ENCODE measurements at regions not wholly inside any gene's neighbourhood (a gene's known extent, or its start where the extent isn't known, plus 50 kb on each side); places are given as distances from the start of the nearest gene placed in this dataset.

DNA sequence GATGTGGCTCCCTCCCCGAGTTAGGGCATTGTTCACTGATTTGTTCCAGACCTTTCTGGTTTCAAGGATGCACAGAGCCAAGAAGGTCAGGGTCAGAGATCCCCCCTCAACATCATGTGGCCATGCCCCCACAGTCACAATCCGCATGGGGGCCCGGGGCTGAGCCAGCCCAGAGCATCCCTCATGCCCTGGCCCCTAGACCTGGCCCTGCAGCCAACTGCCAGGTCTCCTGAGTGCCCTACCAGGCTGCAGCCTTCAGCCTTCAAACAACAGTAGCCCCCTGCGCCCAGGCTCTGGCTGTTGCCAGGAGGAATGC, 142.4 kb downstream of the CRYBB2 start:
- no peak overlapping the region for H3K18ac ChIP-seq (ENCODE audit: low read length)
- H3K56ac ChIP-seq (ENCODE audit: low read length): no peak overlapping the region
- H3K9ac ChIP-seq (ENCODE audit: low read length): no peak overlapping the region
- no peak overlapping the region for H3K4ac ChIP-seq (ENCODE audit: low read depth, low read length)
- no peaks in the 10 kb centered on the region for H3K79me2 ChIP-seq (ENCODE audit: control insufficient read depth, insufficient read depth, low read length)
- no peaks in the 10 kb centered on the region for H3K79me1 ChIP-seq (ENCODE audit: low read length)
- H2BK5ac ChIP-seq (ENCODE audit: low read length): no peak overlapping the region
- H3K23ac ChIP-seq (ENCODE audit: low read length): no peak overlapping the region
- H2AK5ac ChIP-seq (ENCODE audit: low read length): no peak overlapping the region
- H4K5ac ChIP-seq (ENCODE audit: low read length): no peak overlapping the region
- no peak overlapping the region for H2BK15ac ChIP-seq (replicated peaks; ENCODE audit: low read depth)
- no CpG with 5 or more reads among the region's 4 CpGs for WGBS (ENCODE audit: extremely low coverage, insufficient coverage, low lambda C conversion rate)
- no peaks in the 10 kb centered on the region for H3K4me1 ChIP-seq (ENCODE audit: control insufficient read depth, low read depth, low read length)
- H3K36me3 ChIP-seq (ENCODE audit: control insufficient read depth, insufficient read depth, low read length): no peaks in the 10 kb centered on the region
- H3K4me2 ChIP-seq (ENCODE audit: low read length): no peak overlapping the region
- no peak overlapping the region for H3K27ac ChIP-seq (ENCODE audit: low read depth, low read length)
- no peaks in the 10 kb centered on the region for H3K27me3 ChIP-seq (ENCODE audit: insufficient read depth, low read length, poor library complexity)
- no peak overlapping the region for H2BK120ac ChIP-seq (ENCODE audit: low read depth, low read length)
- H4K8ac ChIP-seq (ENCODE audit: low read depth, low read length): no peak overlapping the region
- DNase-seq: no peak
- H3K4me3 ChIP-seq (ENCODE audit: low read length): no peak overlapping the region

DNA sequence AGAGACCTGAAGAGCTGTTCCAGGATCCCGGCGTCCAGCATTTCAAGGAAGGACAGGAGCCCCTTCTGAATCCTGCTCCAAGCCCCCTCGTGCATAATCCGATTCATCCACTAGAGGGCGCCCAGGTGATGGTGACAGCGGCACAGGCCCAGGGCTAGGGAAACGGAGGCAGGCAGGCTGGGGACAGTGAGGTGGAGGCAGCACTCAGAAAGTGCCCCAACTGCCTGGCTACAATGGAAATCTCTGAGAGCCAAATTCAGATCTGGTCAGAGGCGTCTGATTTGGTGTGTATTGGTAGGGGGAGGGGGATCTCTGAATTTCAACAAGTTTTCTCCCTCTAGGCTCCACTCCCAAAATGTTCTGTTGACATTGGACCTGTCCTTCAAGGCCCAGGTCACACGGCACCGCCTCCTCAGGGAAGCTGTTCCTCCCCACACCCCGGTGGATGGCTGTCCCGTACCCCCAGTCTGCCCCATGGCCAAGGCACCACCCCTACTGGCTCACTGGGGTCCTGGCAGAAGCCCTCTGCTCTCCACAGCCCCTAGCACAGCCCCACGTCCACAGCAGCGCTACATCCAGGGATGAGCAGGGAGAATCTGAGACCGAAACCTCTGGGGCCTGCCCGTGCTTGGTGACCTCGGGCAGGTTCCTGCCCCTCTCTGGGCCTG, 142.9 kb downstream of the CRYBB2 start:
- no peak overlapping the region for H4K8ac ChIP-seq (ENCODE audit: low read depth, low read length)
- H3K4me1 ChIP-seq (ENCODE audit: control insufficient read depth, low read depth, low read length): no peaks in the 10 kb centered on the region

DNA sequence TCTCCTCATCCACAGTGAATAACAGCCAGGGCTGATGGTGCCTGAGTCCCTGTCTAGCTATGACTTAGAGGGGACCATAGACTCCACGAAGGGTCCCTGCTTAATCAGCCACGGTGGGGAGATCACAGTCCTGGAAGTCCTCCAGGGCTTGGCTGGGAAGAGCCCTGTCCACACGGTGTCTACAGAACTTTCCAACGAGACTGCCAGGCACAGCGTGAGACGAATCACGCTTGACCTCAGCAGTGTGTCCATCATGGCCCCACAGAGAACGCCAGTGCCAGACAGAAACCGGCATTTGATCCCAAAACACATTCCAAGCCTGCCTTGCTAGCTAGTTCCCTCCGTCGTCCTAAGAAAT, 143.4 kb downstream of the CRYBB2 start:
- no peaks in the 10 kb centered on the region for H3K79me1 ChIP-seq (ENCODE audit: low read length)
- no peak overlapping the region for H2BK5ac ChIP-seq (ENCODE audit: low read length)
- H4K5ac ChIP-seq (ENCODE audit: low read length): no peak overlapping the region
- no peak overlapping the region for H3K9ac ChIP-seq (ENCODE audit: low read length)
- no peak overlapping the region for H3K4me3 ChIP-seq (ENCODE audit: low read length)
- no peak for DNase-seq
- no peaks in the 10 kb centered on the region for H3K36me3 ChIP-seq (ENCODE audit: control insufficient read depth, insufficient read depth, low read length)
- no peak overlapping the region for H2AK5ac ChIP-seq (ENCODE audit: low read length)
- H3K4me1 ChIP-seq (ENCODE audit: control insufficient read depth, low read depth, low read length): no peaks in the 10 kb centered on the region
- H3K23ac ChIP-seq (ENCODE audit: low read length): no peak overlapping the region
- H3K27ac ChIP-seq (ENCODE audit: low read depth, low read length): no peak overlapping the region
- H3K27me3 ChIP-seq (ENCODE audit: insufficient read depth, low read length, poor library complexity): no peaks in the 10 kb centered on the region
- no CpG with 5 or more reads among the region's 11 CpGs for whole genome bisulfite sequencing (ENCODE audit: extremely low coverage, insufficient coverage, low lambda C conversion rate)
- no peak overlapping the region for H3K4me2 ChIP-seq (ENCODE audit: low read length)
- H3K18ac ChIP-seq (ENCODE audit: low read length): no peak overlapping the region
- H2BK15ac ChIP-seq (replicated peaks; ENCODE audit: low read depth): no peak overlapping the region
- no peaks in the 10 kb centered on the region for H3K79me2 ChIP-seq (ENCODE audit: control insufficient read depth, insufficient read depth, low read length)
- H2BK120ac ChIP-seq (ENCODE audit: low read depth, low read length): no peak overlapping the region
- no peak overlapping the region for H3K56ac ChIP-seq (ENCODE audit: low read length)
- H3K4ac ChIP-seq (ENCODE audit: low read depth, low read length): no peak overlapping the region
- H4K8ac ChIP-seq (ENCODE audit: low read depth, low read length): no peak overlapping the region

More for the DNA sequence above, 142.9 kb downstream of the CRYBB2 start:
- Histone ChIP-seq H4K5ac (ENCODE audit: low read length) (no peak overlapping the region), H3K4me3 (ENCODE audit: low read length) (no peak overlapping the region), H2BK5ac (ENCODE audit: low read length) (no peak overlapping the region), H2AK5ac (ENCODE audit: low read length) (no peak overlapping the region), H3K27me3 (ENCODE audit: insufficient read depth, low read length, poor library complexity) (no peaks in the 10 kb centered on the region), H2BK15ac (replicated peaks; ENCODE audit: low read depth) (no peak overlapping the region), H3K4ac (ENCODE audit: low read depth, low read length) (no peak overlapping the region), H3K36me3 (ENCODE audit: control insufficient read depth, insufficient read depth, low read length) (no peaks in the 10 kb centered on the region), H3K23ac (ENCODE audit: low read length) (no peak overlapping the region), H2BK120ac (ENCODE audit: low read depth, low read length) (no peak overlapping the region), H3K79me2 (ENCODE audit: control insufficient read depth, insufficient read depth, low read length) (no peaks in the 10 kb centered on the region), H3K9ac (ENCODE audit: low read length) (no peak overlapping the region), H3K27ac (ENCODE audit: low read depth, low read length) (no peak overlapping the region), H3K79me1 (ENCODE audit: low read length) (no peaks in the 10 kb centered on the region), H3K18ac (ENCODE audit: low read length) (no peak overlapping the region), H3K56ac (ENCODE audit: low read length) (no peak overlapping the region), H3K4me2 (ENCODE audit: low read length) (no peak overlapping the region)
- WGBS (ENCODE audit: extremely low coverage, insufficient coverage, low lambda C conversion rate): no CpG with 5 or more reads among the region's 17 CpGs
- peak; percentile 69 for DNase-seq

DNA sequence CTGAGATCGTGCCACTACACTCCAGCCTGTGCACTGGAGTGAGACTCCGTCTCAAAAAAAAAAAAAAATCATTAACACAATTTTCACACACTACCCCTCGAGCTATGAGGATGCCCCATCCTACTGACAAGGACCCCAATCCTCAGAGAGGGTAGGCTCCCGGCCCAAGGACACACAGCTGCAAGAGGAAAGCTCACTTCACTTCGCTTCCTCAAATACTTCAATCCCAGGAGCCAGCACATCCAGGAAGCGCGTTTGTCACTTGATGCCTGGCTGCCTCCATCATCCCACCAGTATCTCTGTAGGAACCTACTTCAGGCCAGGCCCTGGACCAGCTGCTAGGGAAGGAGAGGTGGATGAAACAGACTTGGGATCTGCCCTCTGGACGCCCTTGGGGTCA, 144.0 kb downstream of the CRYBB2 start:
- H4K8ac ChIP-seq (ENCODE audit: low read depth, low read length): no peak overlapping the region
- H3K9ac ChIP-seq (ENCODE audit: low read length): no peak overlapping the region
- H3K23ac ChIP-seq (ENCODE audit: low read length): no peak overlapping the region
- H4K5ac ChIP-seq (ENCODE audit: low read length): no peak overlapping the region
- H3K56ac ChIP-seq (ENCODE audit: low read length): no peak overlapping the region
- H3K27me3 ChIP-seq (ENCODE audit: insufficient read depth, low read length, poor library complexity): no peaks in the 10 kb centered on the region
- no peak overlapping the region for H3K4ac ChIP-seq (ENCODE audit: low read depth, low read length)
- no peaks in the 10 kb centered on the region for H3K36me3 ChIP-seq (ENCODE audit: control insufficient read depth, insufficient read depth, low read length)
- H2AK5ac ChIP-seq (ENCODE audit: low read length): no peak overlapping the region
- H3K4me3 ChIP-seq (ENCODE audit: low read length): no peak overlapping the region
- H3K79me1 ChIP-seq (ENCODE audit: low read length): no peaks in the 10 kb centered on the region
- H3K4me2 ChIP-seq (ENCODE audit: low read length): no peak overlapping the region
- no CpG with 5 or more reads among the region's 8 CpGs for WGBS (ENCODE audit: extremely low coverage, insufficient coverage, low lambda C conversion rate)
- H2BK5ac ChIP-seq (ENCODE audit: low read length): no peak overlapping the region
- H3K4me1 ChIP-seq (ENCODE audit: control insufficient read depth, low read depth, low read length): no peaks in the 10 kb centered on the region
- no peak overlapping the region for H3K27ac ChIP-seq (ENCODE audit: low read depth, low read length)
- H2BK15ac ChIP-seq (replicated peaks; ENCODE audit: low read depth): no peak overlapping the region
- H2BK120ac ChIP-seq (ENCODE audit: low read depth, low read length): no peak overlapping the region
- no peak for DNase-seq
- no peaks in the 10 kb centered on the region for H3K79me2 ChIP-seq (ENCODE audit: control insufficient read depth, insufficient read depth, low read length)
- H3K18ac ChIP-seq (ENCODE audit: low read length): no peak overlapping the region

GRCh38 chr22:25364281-25364680, 144.8 kb downstream of the CRYBB2 start:
- Histone ChIP-seq H3K56ac (ENCODE audit: low read length) (no peak overlapping the region), H4K5ac (ENCODE audit: low read length) (no peak overlapping the region), H3K9ac (ENCODE audit: low read length) (no peak overlapping the region), H3K4me2 (ENCODE audit: low read length) (no peak overlapping the region), H3K4me1 (ENCODE audit: control insufficient read depth, low read depth, low read length) (no peaks in the 10 kb centered on the region), H3K27me3 (ENCODE audit: insufficient read depth, low read length, poor library complexity) (no peaks in the 10 kb centered on the region), H3K18ac (ENCODE audit: low read length) (no peak overlapping the region), H3K4me3 (ENCODE audit: low read length) (no peak overlapping the region), H3K79me2 (ENCODE audit: control insufficient read depth, insufficient read depth, low read length) (no peaks in the 10 kb centered on the region), H4K8ac (ENCODE audit: low read depth, low read length) (no peak overlapping the region), H3K36me3 (ENCODE audit: control insufficient read depth, insufficient read depth, low read length) (no peaks in the 10 kb centered on the region), H2BK15ac (replicated peaks; ENCODE audit: low read depth) (no peak overlapping the region), H2BK5ac (ENCODE audit: low read length) (no peak overlapping the region), H2BK120ac (ENCODE audit: low read depth, low read length) (no peak overlapping the region), H2AK5ac (ENCODE audit: low read length) (no peak overlapping the region), H3K79me1 (ENCODE audit: low read length) (no peaks in the 10 kb centered on the region), H3K27ac (ENCODE audit: low read depth, low read length) (no peak overlapping the region), H3K23ac (ENCODE audit: low read length) (no peak overlapping the region), H3K4ac (ENCODE audit: low read depth, low read length) (no peak overlapping the region)
- WGBS (ENCODE audit: extremely low coverage, insufficient coverage, low lambda C conversion rate): no CpG with 5 or more reads among the region's 1 CpG
- no peak for DNase-seq

- Histone ChIP-seq H3K4me1 (ENCODE audit: control insufficient read depth, low read depth, low read length) (no peaks in the 10 kb centered on the region), H3K79me2 (ENCODE audit: control insufficient read depth, insufficient read depth, low read length) (no peaks in the 10 kb centered on the region), H3K9ac (ENCODE audit: low read length) (no peak overlapping the region), H3K23ac (ENCODE audit: low read length) (no peak overlapping the region), H2AK5ac (ENCODE audit: low read length) (no peak overlapping the region), H3K36me3 (ENCODE audit: control insufficient read depth, insufficient read depth, low read length) (no peaks in the 10 kb centered on the region), H3K18ac (ENCODE audit: low read length) (no peak overlapping the region), H4K5ac (ENCODE audit: low read length) (no peak overlapping the region), H2BK120ac (ENCODE audit: low read depth, low read length) (no peak overlapping the region), H3K4me2 (ENCODE audit: low read length) (no peak overlapping the region), H2BK5ac (ENCODE audit: low read length) (no peak overlapping the region), H3K4me3 (ENCODE audit: low read length) (no peak overlapping the region), H3K79me1 (ENCODE audit: low read length) (no peaks in the 10 kb centered on the region), H4K8ac (ENCODE audit: low read depth, low read length) (no peak overlapping the region), H2BK15ac (replicated peaks; ENCODE audit: low read depth) (no peak overlapping the region), H3K56ac (ENCODE audit: low read length) (no peak overlapping the region), H3K27me3 (ENCODE audit: insufficient read depth, low read length, poor library complexity) (no peaks in the 10 kb centered on the region), H3K4ac (ENCODE audit: low read depth, low read length) (no peak overlapping the region), H3K27ac (ENCODE audit: low read depth, low read length) (no peak overlapping the region)
- WGBS (ENCODE audit: extremely low coverage, insufficient coverage, low lambda C conversion rate): no CpG with 5 or more reads among the region's 13 CpGs
- DNase-seq: no peak
Measured at GRCh38 chr22:25364736-25365241, 145.3 kb downstream of the CRYBB2 start.
